ENCODE measurements at regions not wholly inside any gene's neighbourhood (a gene's known extent, or its start where the extent isn't known, plus 50 kb on each side); places are given as distances from the start of the nearest gene placed in this dataset.

- no peak overlapping the region for H3K4me3 Mint-ChIP-seq
- ATAC-seq (no peak), DNase-seq (no peak)
- H3K4me1 Mint-ChIP-seq, result no peaks in the 10 kb centered on the region
- H3K36me3 Mint-ChIP-seq, result peaks cover 0 to 4% (median 3%) of the 10 kb centered on the region in 3 donors
- POLR2A ChIA-PET, result no interaction called here
- peaks cover 0 to 10% (median 1%) of the 10 kb centered on the region in 9 donors for H3K9me3 Mint-ChIP-seq
- H3K27ac Mint-ChIP-seq, result no peak overlapping the region
- peaks cover 0 to 6% (median 3%) of the 10 kb centered on the region in 5 donors for H3K27me3 Mint-ChIP-seq
Measured at GRCh38 chr5:78706825-78707224, 58.3 kb upstream of the LHFPL2 start.

GRCh38 chr5:78706381-78706780 lies 57.8 kb upstream of the LHFPL2 start:
- DNase-seq, result no peak
- no peaks in the 10 kb centered on the region for H3K4me1 Mint-ChIP-seq
- no peak overlapping the region for H3K27ac Mint-ChIP-seq
- peaks cover 2 to 4% (median 3%) of the 10 kb centered on the region in 3 donors for H3K36me3 Mint-ChIP-seq
- H3K27me3 Mint-ChIP-seq, result peaks cover 0 to 6% (median 3%) of the 10 kb centered on the region in 5 donors
- H3K4me3 Mint-ChIP-seq, result no peak overlapping the region
- peaks cover 0 to 10% (median 1%) of the 10 kb centered on the region in 9 donors for H3K9me3 Mint-ChIP-seq
- POLR2A ChIA-PET, result no interaction called here
- no peak for ATAC-seq

- Mint-ChIP-seq H3K27ac (no peak overlapping the region), H3K27me3 (peaks cover 0 to 5% (median 3%) of the 10 kb centered on the region in 5 donors), H3K9me3 (peaks cover 0 to 4% (median 0%) of the 10 kb centered on the region in 9 donors), H3K36me3 (peaks cover 1 to 3% (median 2%) of the 10 kb centered on the region in 3 donors), H3K4me1 (no peaks in the 10 kb centered on the region), H3K4me3 (no peak overlapping the region)
- POLR2A ChIA-PET, result no interaction called here
- DNase-seq (no peak), ATAC-seq (no peak)
Measured at GRCh38 chr5:78705826-78706225, 57.3 kb upstream of the LHFPL2 start.

DNA sequence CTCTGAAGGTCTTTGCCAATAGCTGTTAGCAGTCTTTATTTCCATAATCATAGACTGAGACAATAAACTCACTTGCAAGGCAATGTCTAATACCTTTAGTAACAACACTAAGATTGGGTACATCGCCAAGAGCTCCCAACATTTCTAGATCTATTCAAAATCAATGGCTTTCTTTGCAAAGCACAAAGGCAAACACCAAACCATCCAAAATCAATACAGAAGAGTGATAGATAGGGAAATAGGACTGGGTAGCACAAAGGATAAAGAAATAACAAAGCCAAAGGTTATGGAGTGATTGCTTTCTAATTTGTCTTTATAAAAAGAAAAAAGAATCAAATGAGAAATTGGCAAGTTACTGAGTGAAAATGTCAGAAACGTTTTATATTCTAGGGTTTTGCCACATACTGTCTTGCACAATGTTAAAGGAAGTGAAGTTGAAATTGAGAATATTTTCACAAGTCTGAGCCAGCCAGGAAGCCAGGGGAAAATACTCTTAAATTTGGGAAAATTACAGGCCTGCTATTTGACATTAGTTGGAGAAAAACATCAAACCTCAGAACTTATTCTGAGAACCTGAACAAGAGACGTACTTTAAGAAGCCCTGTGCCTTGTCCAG lies 53.3 kb upstream of the LHFPL2 start:
- no peak for ATAC-seq
- POLR2A ChIA-PET, result no interaction called here
- H3K27me3 Mint-ChIP-seq, result peaks cover 0 to 3% (median 0%) of the 10 kb centered on the region in 5 donors
- DNase-seq, result no peak
- peaks cover 0 to 2% (median 0%) of the 10 kb centered on the region in 3 donors for H3K36me3 Mint-ChIP-seq
- no peak overlapping the region for H3K27ac Mint-ChIP-seq
- no peaks in the 10 kb centered on the region for H3K9me3 Mint-ChIP-seq
- no peak overlapping the region for H3K4me3 Mint-ChIP-seq
- H3K4me1 Mint-ChIP-seq, result no peaks in the 10 kb centered on the region

DNA sequence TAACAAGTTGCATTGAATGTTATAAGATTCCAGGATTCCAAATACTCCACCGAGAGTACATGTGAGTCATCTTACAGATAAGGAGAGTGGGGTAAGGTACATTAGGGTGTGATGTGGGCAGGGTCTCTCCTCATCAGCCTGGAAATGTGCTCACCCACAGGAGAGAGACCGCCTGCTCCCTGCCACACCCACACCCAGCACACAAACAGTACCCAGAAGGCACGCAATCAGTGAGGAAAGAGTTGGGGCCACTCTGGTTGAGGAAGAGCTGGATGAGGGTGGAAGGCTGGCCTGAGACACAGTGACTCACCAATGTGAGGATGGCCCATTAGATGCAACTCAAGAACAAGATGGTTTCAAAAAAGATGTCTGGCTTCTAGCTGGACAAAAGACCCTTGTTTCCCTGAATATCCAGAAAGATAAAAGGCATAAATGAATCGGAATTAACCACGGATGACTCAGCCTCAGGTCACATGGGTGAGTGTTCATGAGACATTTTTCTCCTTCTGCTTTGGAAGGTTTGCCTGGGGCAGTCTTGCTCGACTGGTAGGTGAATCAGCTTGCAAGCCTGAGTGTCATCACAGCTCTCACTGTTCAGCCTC lies 51.1 kb upstream of the LHFPL2 start:
- peaks cover 0 to 7% (median 0%) of the 10 kb centered on the region in 9 donors for H3K9me3 Mint-ChIP-seq
- peaks cover 0 to 2% (median 0%) of the 10 kb centered on the region in 5 donors for H3K27me3 Mint-ChIP-seq
- ATAC-seq (no peak), DNase-seq (no peak)
- H3K4me1 Mint-ChIP-seq, result no peaks in the 10 kb centered on the region
- peaks cover 0 to 2% (median 0%) of the 10 kb centered on the region in 3 donors for H3K36me3 Mint-ChIP-seq
- H3K4me3 Mint-ChIP-seq, result no peak overlapping the region
- POLR2A ChIA-PET, result no interaction called here
- no peak overlapping the region for H3K27ac Mint-ChIP-seq

GRCh38 chr5:78698191-78698791 lies 49.7 kb upstream of the LHFPL2 start:
- ATAC-seq (no peak), DNase-seq (no peak)
- Mint-ChIP-seq H3K36me3 (peaks cover 0 to 2% (median 0%) of the 10 kb centered on the region in 3 donors), H3K4me1 (no peaks in the 10 kb centered on the region), H3K4me3 (no peak overlapping the region), H3K9me3 (peaks cover 0 to 12% (median 5%) of the 10 kb centered on the region in 9 donors), H3K27me3 (peaks cover 0 to 1% (median 0%) of the 10 kb centered on the region in 5 donors), H3K27ac (no peak overlapping the region)
- POLR2A ChIA-PET, result no interaction called here
